ENCODE measurements at regions not wholly inside any gene's neighbourhood (a gene's known extent, or its start where the extent isn't known, plus 50 kb on each side); places are given as distances from the start of the nearest gene placed in this dataset.

- TF ChIP-seq CHD1 (IDR thresholded peaks at IDR 0.05; ENCODE audit: low read length): no peak
- no peak for TF ChIP-seq ZNF740 (CRISPR knock-in tag; IDR thresholded peaks at IDR 0.05)
- no peak for TF ChIP-seq ZNF740 (tag; IDR thresholded peaks at IDR 0.05)
- no peak for TF ChIP-seq PCBP1 (IDR thresholded peaks at IDR 0.05; ENCODE audit: low read depth, low read length, poor library complexity, severe bottlenecking)
- no peak for TF ChIP-seq CTBP1 (IDR thresholded peaks at IDR 0.05; ENCODE audit: borderline replicate concordance)
- TF ChIP-seq, protein P1, sequence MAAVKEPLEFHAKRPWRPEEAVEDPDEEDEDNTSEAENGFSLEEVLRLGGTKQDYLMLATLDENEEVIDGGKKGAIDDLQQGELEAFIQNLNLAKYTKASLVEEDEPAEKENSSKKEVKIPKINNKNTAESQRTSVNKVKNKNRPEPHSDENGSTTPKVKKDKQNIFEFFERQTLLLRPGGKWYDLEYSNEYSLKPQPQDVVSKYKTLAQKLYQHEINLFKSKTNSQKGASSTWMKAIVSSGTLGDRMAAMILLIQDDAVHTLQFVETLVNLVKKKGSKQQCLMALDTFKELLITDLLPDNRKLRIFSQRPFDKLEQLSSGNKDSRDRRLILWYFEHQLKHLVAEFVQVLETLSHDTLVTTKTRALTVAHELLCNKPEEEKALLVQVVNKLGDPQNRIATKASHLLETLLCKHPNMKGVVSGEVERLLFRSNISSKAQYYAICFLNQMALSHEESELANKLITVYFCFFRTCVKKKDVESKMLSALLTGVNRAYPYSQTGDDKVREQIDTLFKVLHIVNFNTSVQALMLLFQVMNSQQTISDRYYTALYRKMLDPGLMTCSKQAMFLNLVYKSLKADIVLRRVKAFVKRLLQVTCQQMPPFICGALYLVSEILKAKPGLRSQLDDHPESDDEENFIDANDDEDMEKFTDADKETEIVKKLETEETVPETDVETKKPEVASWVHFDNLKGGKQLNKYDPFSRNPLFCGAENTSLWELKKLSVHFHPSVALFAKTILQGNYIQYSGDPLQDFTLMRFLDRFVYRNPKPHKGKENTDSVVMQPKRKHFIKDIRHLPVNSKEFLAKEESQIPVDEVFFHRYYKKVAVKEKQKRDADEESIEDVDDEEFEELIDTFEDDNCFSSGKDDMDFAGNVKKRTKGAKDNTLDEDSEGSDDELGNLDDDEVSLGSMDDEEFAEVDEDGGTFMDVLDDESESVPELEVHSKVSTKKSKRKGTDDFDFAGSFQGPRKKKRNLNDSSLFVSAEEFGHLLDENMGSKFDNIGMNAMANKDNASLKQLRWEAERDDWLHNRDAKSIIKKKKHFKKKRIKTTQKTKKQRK (IDR thresholded peaks at IDR 0.05; ENCODE audit: borderline replicate concordance, low read depth, low read length): no peak
- TF ChIP-seq ZNF41 (CRISPR knock-in tag; conservative IDR thresholded peaks at IDR 0.05): no peak
Observed at GRCh38 chr4:173713026-173713425, 183.0 kb upstream of the HAND2 start (continued).

All from K562 (cell line).